NCI-H1417 treated with DMSO at 0.1 percent for 48 hours (cell line): ENCODE measurements at regions not wholly inside any gene's neighbourhood (a gene's known extent, or its start where the extent isn't known, plus 50 kb on each side); places are given as distances from the start of the nearest gene placed in this dataset.
A peak's percentile ranks its signal among the peaks of the same experiment; 100 is the strongest.
"Not testable (repeated sequence)": the region's sequence is repeated elsewhere in the genome, so short reads cannot be mapped to it uniquely, and the experiment has no call there.

Experiments used
- DNase-seq: peaks from one replicate; lab custom pipeline; 2025; lab: John Stamatoyannopoulos, UW

DNA sequence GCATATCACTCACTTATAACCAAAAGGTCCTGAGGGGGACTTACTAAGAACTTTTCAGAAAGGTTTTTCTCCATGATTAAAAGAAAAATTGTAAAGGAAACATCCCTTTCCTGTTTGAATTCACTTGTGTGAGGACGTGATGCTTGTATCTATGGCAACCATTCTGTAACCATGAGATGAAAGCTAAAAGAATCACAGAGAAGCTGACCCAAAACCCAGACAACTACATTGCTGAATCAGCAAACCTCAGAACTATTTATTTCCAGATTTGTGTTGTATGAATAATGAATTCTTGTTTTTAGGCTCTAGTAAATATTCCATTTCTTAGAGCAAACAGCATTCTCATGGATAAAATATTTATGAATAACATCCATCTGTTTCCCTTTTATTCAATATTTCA, 91.2 kb downstream of the RCHY1 start:
- DNase-seq, result no peak

- DNase-seq, result no peak
Measured at GRCh38 chr4:75412746-75413145, 101.5 kb downstream of the RCHY1 start.

DNA sequence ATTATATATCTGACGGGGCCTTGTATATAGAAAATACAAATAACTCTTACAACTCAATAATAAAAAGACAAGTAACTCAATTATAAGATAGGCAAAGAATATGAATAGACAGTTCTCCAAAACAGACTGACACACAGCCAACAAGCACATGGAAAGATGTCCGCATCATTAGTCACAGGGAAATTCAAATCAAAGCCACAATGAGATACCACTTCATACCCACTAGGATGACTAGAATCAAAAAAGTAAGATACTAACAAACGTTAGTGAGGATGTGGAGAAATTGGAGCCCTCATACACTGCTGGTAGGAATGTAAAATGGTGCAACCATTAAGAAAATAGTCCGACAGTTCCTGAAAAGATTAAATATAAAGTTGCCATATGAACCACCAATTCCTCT, 115.7 kb downstream of the RCHY1 start:
- no peak for DNase-seq

DNA sequence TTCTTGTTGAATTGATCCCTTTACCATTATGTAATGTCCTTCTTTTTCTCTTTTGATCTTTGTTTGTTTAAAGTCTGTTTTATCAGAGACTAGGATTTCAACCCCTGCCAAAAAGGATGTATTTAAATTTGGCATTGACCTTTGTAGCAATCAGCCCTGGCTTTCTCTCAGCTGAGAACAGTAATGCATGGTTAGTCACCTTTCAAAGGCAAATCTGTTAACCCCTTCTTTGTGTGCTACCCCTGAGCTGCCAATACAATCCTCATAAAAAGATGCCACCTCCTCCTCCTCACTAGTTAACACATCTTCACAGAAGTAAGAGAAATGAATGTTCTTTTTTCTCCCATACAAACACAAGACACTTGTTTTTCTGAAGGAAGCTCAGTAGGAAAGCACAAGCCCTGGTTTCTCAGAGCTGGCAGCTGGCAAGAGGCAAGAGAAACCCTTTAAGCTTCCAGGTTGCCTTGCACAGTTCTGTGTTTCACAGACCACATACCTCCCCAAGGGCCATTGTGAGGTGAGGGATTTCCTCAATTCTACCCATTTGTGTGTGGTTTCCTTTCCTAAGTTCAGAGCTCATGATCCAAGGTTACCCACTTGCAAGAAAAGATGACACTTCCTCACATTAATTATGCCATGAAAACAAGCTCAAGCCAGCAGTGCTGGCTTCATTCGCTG, 122.6 kb downstream of the RCHY1 start:
- no peak for DNase-seq

GRCh38 chr4:75386426-75386825, 127.8 kb downstream of the RCHY1 start:
- DNase-seq, result not testable (repeated sequence)

GRCh38 chr4:75385106-75385505, 129.1 kb downstream of the RCHY1 start:
- DNase-seq, result no peak

DNA sequence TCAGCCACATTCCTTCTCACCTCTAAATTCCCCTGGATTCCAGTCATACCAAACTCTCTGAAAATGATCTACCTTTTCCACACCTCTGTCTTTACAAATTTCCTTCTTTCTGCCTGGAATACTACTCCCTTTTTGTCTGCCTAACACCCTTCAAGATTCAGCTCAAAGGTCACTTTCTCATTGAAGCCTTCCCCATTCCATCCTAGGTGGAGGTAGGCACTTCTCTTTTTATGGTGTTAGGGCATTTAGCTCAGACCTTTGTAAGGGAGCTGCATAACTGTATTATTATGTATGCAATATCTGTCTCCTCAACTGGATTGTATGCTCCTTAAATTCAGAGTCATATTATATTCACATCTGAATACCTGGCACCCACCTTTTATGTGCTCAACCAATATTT, 137.7 kb downstream of the RCHY1 start:
- no peak for DNase-seq

DNA sequence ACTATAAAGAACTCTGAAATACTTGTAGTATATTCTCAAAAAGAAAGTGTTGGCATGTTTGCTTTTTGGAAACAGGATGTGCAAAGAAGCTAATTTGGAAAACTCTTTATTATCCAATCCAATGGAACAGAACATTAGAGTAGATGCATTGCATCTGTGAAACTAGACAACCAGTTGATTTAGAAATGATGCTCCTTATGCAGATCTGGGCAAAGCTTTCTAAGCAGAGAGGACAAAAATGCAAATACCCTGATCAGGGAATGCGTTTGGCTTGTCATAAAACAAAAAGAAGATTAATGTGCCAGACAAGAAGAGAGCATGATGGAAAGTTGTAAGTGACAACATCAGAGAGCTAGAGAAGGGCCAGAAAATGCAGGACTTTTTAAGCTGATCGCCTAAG, 142.3 kb downstream of the RCHY1 start:
- no peak for DNase-seq

- peak; percentile 11 for DNase-seq
Measured at GRCh38 chr4:75370576-75370975, 143.6 kb downstream of the RCHY1 start.

- DNase-seq, result no peak
Measured at GRCh38 chr4:75345423-75345822, 168.8 kb downstream of the RCHY1 start.

DNA sequence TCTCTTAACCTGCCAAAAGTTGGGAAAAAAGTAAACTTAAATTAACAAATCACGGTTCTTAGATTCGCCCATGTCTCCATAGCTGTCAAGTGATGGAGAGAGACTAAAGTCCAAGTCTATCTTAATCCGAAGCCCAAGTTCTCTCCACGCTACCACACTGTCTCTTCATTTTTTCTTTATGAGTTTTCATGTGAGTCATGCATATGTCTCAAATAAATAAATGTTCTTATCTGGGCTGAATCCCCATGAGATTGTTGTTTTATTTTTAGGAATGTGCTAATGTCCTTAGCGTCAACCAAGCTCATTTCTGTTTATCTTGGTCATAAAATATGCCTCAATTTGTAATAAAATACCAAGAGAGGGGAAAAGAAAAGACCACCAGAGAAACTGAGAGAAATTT, 169.3 kb downstream of the RCHY1 start:
- no peak for DNase-seq

DNA sequence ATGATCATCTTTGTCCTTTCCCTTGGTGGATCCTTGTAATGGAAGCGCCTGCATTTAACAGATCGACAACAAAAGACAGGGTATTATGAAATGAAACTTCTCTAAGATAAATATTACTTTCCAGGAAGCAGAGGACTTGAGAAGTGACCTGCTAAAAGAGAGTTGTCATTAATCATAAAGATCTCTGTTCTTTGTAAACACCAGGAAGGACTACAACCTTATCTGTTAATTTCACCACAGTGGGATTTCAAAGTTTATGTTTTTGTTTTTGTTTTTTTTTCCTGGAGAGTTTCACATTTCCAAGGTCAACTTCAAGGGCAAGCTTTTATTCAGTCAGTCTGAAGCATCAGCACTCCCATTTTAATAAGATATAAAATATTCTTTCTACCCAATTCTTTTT, 170.9 kb downstream of the RCHY1 start:
- DNase-seq, result no peak

DNA sequence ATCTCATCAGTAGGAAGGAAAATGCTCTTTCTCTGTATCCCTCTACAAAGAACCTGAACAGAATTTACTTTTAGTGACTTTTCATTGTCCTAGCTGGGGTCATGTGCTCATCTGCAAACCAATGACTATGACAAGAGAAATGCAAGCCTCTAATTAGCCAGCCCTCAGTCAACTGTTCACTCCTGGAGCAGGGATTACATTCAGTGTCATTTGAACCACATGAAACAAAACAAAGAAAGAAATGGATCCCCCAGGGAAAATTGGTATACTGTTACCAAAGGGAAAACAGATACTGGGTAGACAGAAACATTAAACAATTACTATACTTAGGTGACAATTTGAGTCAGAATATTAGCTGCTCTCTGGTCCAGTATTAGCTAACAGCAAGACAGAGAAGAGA, 173.6 kb downstream of the RCHY1 start:
- no peak for DNase-seq

DNA sequence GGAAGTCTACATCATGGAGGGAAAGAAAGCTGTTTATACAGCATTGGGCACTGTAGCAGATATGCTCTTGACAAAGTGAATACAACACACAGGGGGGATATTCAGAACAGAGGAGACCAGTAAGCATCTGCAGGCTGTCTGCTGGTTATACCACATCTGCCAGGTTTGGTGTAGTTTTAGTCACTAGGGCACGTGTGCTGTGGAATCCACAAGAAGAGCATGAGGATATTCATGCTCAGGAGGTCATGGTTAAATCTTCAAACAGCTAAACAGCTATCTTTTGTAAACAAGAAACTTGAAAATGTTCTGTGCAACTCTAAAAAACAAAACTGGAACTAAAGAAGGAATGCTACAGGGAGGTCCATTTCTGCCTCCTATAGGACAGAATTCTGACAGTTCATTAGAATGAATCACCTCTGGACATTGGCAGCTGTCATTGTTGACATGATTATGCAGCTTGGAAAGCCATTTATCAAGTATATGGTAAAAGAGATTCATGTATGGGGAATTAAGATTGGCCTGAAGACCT, 175.8 kb downstream of the RCHY1 start:
- DNase-seq, result no peak

DNA sequence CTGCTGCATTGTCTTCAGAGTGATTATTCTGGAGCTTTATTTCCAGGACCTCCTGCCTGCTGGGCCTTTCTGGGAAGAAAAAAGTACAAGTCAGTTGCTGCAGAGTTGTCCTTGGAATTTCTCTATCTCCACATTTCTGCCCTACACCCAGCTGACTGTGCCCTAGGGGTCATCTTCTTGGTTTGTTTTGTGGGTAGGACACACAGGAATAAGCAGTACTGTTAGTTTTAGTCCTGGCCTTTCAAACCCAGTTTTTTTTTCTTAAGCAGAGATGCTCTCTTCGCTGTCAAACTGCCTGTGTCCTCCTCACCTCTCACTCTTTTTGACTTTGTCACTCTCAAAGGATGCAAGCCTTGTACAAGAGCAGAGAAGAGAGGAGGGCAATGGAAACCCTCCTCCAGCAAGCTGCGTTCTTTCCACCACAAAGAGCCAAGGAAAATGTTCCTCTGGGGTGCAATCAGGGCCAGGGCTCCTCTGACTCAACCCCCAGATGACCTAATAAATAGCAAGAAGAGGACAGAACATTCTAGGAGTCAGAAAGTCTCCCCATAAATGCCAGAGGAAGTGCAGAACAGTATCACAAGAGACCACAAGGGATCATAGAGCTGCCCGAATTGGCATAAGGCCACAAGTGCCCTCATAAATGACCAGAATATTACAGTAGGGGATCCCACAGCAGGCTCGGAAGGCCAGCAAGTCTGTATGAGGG, 186.2 kb downstream of the RCHY1 start:
- DNase-seq, result no peak

GRCh38 chr4:75325318-75325979, 188.8 kb downstream of the RCHY1 start:
- DNase-seq, result no peak

DNA sequence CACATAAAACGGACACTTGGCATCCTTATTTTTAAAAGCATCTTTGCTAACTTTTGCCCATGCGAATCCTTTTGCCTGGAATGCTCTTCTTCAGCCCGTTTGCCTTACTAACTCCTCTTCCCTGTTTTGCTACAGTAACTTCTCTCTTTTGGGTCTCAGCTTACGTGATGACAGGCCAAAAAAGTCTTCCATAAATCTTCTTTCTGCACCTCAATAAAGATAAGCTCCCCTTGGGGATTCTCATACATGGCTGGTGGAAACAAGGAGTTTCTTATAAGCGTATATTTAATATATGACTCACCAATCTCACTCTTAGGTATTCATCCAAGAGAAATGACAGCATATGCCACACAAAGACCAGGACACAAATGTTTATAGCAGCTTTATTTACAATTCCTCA, 192.7 kb downstream of the RCHY1 start:
- no peak for DNase-seq

DNA sequence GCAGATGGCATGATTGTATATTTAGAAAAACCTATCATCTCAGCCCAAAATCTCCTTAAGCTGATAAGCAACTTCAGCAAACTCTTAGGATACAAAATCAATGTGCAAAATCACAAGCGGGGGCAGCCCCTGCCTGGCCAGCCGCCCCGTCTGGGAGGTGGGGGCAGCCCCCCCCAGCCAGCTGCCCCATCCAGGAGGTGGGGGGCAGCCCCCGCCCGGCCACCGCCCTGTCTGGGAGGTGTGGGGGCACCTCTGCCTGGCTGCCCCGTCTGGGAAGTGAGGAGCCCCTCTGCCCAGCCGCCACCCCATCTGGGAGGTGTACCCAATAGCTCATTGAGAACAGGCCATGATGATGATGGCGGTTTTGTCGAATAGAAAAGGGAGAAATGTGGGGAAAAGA, 196.6 kb downstream of the RCHY1 start:
- not testable (repeated sequence) for DNase-seq

DNA sequence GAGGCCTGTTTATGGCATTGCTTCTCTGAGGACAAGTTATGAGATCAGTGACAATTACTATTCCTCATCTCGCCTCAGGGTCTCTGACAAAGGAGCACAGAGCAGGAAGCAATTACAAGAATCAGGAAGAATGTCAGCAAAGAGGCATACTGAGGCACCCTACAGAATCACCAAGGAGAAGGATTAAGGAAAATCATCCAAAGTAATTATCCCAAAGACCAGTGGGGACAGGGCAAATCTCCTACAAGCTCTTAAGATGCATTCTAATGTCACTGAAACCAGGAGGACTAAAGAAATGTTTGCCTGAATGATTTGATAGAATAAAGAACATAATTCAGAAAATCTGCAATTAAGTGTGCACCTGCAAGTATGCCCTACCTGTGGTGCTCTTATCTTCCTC, 206.2 kb downstream of the RCHY1 start:
- no peak for DNase-seq

DNA sequence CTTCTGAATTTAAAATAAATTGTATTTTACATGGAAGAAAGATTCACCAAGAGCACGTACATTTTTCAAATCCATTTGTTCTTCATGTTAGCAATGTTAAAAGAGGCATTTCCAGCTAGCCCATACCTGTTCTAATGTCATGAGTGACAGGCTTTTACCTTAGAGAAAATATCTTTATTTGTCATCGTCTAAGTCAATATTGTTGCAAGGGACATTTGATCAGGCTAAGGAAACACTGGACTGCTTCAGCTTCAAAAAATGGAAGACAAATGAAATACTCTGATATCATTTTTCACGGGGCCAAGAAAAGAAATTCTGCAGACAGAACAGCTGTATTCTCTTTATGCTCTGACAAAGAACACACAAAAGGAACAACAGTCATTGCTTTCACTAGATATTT, 207.7 kb downstream of the RCHY1 start:
- DNase-seq, result no peak

DNA sequence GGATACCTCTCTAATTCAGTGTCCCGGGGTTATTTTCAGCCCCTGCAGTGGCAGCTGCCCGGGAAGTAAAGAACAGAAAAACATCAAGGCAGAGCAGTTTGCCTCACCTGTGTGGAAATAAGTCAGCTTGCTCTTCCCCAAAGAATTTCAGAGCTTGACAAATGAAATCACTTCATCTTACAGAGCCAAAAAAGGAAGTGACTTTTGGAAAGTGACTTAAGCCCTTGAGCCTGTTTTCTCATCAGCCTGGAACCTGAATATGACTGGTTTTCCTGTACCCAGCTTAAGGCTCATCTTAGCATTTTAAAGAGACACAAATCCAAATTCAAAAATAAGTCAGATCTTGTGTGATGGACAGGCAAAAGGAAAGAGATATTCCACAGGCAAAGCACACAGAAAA, 211.6 kb downstream of the RCHY1 start:
- no peak for DNase-seq

DNA sequence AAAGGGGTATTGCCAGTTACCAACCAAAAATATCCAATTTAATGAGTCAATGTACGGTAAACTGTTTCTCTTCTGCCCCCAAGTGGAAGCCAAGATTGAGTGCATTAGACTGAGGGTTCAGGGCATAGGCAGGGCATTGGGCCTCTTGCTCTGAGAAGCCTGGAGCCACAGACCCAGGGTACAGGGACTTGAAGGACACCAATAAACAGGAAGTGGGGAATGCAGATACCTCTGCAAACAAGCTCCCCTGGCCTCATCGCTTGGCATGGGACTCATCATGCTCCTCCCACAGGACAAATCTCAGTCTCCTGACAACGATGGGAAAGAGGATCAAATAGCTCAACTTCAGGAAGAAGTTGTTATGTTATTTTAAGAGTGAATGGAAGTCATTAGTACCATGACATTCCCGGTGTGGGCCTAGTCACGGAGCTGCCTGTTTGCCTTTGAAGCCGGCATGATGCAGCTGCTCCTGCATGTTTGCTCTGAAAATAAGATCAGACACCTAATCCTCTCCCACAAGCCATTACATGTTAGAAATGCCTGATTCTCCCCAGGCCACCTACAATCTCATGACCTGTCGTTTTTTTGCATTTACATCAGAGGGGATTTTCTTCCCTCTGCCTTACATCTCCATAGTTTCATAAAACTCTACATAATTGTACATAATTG, 224.2 kb downstream of the RCHY1 start:
- DNase-seq, result peak; percentile 96
